Neural progenitor cell (in vitro differentiated cells): ENCODE measurements at regions not wholly inside any gene's neighbourhood (a gene's known extent, or its start where the extent isn't known, plus 50 kb on each side); places are given as distances from the start of the nearest gene placed in this dataset.

ENCODE experiments used
- DNase-seq: peaks from one replicate; pipeline ENCODE4 v3.0.0-alpha.2; 2016; ENCODE audit warnings: low spot score
- H2AFZ ChIP-seq: fragments of 200-600 bp; sonication (generic); replicated peaks from 2 replicates; pipeline ENCODE4 v1.6.1; 2016; ENCODE audit warnings: antibody characterized with exemption
- H3F3A ChIP-seq: fragments of 200-600 bp; sonication (generic); 2 replicates; pipeline ENCODE4 v1.6.1; 2016; ENCODE audit warnings: antibody characterized with exemption, low read depth
- H3K27ac ChIP-seq: fragments of 200-600 bp; sonication (generic); 2 replicates; pipeline ENCODE4 v1.5.1; 2016; ENCODE audit warnings: mild to moderate bottlenecking
- H3K27me3 ChIP-seq: fragments of 200-600 bp; sonication (generic); 2 replicates; pipeline ENCODE4 v1.6.1; 2016; ENCODE audit warnings: mild to moderate bottlenecking, moderate library complexity
- H3K36me3 ChIP-seq: fragments of 200-600 bp; sonication (generic); 2 replicates; pipeline ENCODE4 v1.5.1; 2016
- H3K4me1 ChIP-seq: fragments of 200-600 bp; sonication (generic); 2 replicates; pipeline ENCODE4 v1.6.1; 2016; ENCODE audit warnings: mixed run types
- H3K4me2 ChIP-seq: fragments of 200-600 bp; sonication (generic); 2 replicates; pipeline ENCODE4 v1.6.1; 2016
- H3K4me3 ChIP-seq: fragments of 200-600 bp; sonication (generic); 2 replicates; pipeline ENCODE4 v1.5.1; 2016
- H3K79me2 ChIP-seq: fragments of 200-600 bp; sonication (generic); 2 replicates; pipeline ENCODE4 v1.6.1; 2016; ENCODE audit warnings: low read depth
- H3K9ac ChIP-seq: fragments of 200-600 bp; sonication (generic); 2 replicates; pipeline ENCODE4 v1.6.1; 2016
- H3K9me3 ChIP-seq: fragments of 200-600 bp; sonication (generic); 2 replicates; pipeline ENCODE4 v1.5.1; 2016; ENCODE audit warnings: low read depth
- H4K20me1 ChIP-seq: fragments of 200-600 bp; sonication (generic); 2 replicates; pipeline ENCODE4 v1.6.1; 2016; ENCODE audit warnings: low read depth
- H3K27ac Mint-ChIP-seq: 3 replicates; pipeline ENCODE4 v1.8.0; 2021; ENCODE audit warnings: mixed read lengths
- H3K27me3 Mint-ChIP-seq: 2 replicates; pipeline ENCODE4 v1.8.0; 2022; ENCODE audit warnings: low read depth, mild to moderate bottlenecking, inconsistent platforms, moderate library complexity, mixed read lengths; ENCODE audit not compliant: insufficient read depth
- H3K36me3 Mint-ChIP-seq: 3 replicates; pipeline ENCODE4 v1.8.0; 2021; ENCODE audit warnings: mixed read lengths
- H3K4me1 Mint-ChIP-seq: 3 replicates; pipeline ENCODE4 v1.8.0; 2021; ENCODE audit warnings: mixed read lengths
- H3K4me3 Mint-ChIP-seq: 3 replicates; pipeline ENCODE4 v1.8.0; 2021; ENCODE audit warnings: mild to moderate bottlenecking, moderate library complexity, mixed read lengths
- H3K9me3 Mint-ChIP-seq: 3 replicates; pipeline ENCODE4 v1.8.0; 2020; ENCODE audit warnings: mixed read lengths
- EZH2 ChIP-seq: fragments of 200-600 bp; sonication (generic); IDR thresholded peaks from 2 replicates; pipeline ENCODE4 v1.6.1; 2017; ENCODE audit warnings: antibody characterized with exemption, mild to moderate bottlenecking, moderate library complexity
- EZH2phosphoT487 ChIP-seq: fragments of 200-600 bp; sonication (generic); IDR thresholded peaks from 2 replicates; pipeline ENCODE4 v1.6.1; 2017; ENCODE audit warnings: antibody characterized with exemption
- TF ChIP-seq, protein P1 (sequence below): fragments of 200-600 bp; sonication (generic); IDR thresholded peaks from 2 replicates; pipeline ENCODE4 v1.5.1; 2017; ENCODE audit warnings: antibody characterized with exemption, mild to moderate bottlenecking

DNA sequence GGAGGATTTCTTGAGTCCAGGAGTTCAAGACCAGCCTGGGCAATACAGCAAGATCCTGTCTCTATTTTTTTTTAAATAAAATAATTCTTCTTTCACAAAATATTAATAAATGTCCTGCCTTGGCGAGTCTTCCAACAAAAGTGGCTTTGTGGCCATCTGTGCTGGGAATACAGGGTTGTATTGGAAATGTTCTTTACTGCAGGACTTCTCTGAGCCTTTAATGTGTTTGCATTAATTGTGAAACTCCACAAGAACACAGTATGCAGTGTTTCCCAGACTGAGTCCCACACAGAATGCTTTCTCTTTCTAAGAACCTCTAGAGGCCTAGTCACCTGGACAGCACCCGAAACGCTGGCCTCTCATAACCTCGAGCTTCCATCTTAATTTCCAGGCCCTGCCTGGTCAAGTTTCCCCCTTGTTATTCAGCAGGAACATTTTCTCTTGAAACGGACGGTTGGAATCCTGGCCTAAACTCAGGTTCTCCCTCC is 85.4 kb upstream of the ARRDC4 start:
- no peaks in the 10 kb centered on the region for H3K79me2 ChIP-seq
- H3K9ac ChIP-seq: no peak overlapping the region
- H3K4me2 ChIP-seq: no peak overlapping the region
- Mint-ChIP-seq H3K4me1 (no peaks in the 10 kb centered on the region), H3K27ac (no peak overlapping the region), H3K27me3 (no peaks in the 10 kb centered on the region), H3K9me3 (peaks cover 7% of the 10 kb centered on the region), H3K4me3 (no peak overlapping the region), H3K36me3 (peaks cover 2% of the 10 kb centered on the region)
- H2AFZ ChIP-seq: no peak overlapping the region
- no peaks in the 10 kb centered on the region for H3K9me3 ChIP-seq
- no peaks in the 10 kb centered on the region for H3F3A ChIP-seq
- no peak overlapping the region for H3K27ac ChIP-seq
- H3K4me3 ChIP-seq: no peak overlapping the region
- H3K27me3 ChIP-seq: no peaks in the 10 kb centered on the region
- no peaks in the 10 kb centered on the region for H4K20me1 ChIP-seq
- no peak for DNase-seq
- TF ChIP-seq EZH2: no peak
- TF ChIP-seq EZH2phosphoT487: no peak
- TF ChIP-seq, protein P1, sequence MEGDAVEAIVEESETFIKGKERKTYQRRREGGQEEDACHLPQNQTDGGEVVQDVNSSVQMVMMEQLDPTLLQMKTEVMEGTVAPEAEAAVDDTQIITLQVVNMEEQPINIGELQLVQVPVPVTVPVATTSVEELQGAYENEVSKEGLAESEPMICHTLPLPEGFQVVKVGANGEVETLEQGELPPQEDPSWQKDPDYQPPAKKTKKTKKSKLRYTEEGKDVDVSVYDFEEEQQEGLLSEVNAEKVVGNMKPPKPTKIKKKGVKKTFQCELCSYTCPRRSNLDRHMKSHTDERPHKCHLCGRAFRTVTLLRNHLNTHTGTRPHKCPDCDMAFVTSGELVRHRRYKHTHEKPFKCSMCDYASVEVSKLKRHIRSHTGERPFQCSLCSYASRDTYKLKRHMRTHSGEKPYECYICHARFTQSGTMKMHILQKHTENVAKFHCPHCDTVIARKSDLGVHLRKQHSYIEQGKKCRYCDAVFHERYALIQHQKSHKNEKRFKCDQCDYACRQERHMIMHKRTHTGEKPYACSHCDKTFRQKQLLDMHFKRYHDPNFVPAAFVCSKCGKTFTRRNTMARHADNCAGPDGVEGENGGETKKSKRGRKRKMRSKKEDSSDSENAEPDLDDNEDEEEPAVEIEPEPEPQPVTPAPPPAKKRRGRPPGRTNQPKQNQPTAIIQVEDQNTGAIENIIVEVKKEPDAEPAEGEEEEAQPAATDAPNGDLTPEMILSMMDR: no peak
- H3K36me3 ChIP-seq: no peaks in the 10 kb centered on the region
- H3K4me1 ChIP-seq: no peaks in the 10 kb centered on the region

DNA sequence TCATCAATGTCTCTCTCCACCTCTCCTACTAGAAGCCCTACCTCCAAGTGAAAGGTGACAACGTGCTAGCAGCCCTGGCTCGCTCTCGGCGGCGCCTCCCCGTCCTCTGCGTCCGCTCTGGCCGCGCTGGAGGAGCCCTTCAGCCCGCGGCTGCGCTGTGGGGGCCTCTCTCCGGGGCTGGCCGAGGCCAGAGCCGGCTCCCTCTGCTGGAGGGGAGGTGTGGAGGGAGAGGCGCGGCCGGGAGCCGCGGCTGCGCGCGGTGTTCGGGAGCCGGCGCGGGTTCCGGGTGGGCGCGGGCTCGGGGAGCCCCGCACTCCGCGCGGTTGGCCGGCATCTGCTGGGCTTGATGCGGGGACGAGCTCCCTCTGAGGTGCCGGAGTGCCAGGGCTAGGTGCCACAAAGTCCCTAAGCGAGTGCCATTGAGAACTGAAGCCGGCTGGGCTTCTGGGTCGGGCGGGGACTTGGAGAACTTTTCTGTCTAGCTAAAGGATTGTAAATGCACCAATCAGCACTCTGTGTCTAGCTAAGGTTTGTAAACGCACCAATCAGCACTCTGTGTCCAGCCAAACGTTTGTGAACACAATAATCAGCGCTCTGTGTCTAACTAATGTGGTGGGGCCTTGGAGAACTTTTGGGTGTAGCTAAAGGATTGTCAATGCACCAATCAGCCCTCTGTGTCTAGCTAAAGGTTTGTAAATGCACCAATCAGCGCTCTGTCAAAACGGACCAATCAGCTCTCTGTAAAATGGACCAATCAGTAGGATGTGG is 84.8 kb upstream of the ARRDC4 start:
- no peak overlapping the region for H3K4me2 ChIP-seq
- no peak overlapping the region for H3K9ac ChIP-seq
- H3K27ac ChIP-seq: no peak overlapping the region
- no peak overlapping the region for H3K4me3 ChIP-seq
- H4K20me1 ChIP-seq: no peaks in the 10 kb centered on the region
- Mint-ChIP-seq H3K4me3 (no peak overlapping the region), H3K27ac (no peak overlapping the region), H3K4me1 (no peaks in the 10 kb centered on the region), H3K36me3 (peaks cover 2% of the 10 kb centered on the region), H3K9me3 (peaks cover 7% of the 10 kb centered on the region), H3K27me3 (no peaks in the 10 kb centered on the region)
- no peaks in the 10 kb centered on the region for H3K4me1 ChIP-seq
- no peaks in the 10 kb centered on the region for H3K79me2 ChIP-seq
- DNase-seq: no peak
- no peaks in the 10 kb centered on the region for H3K27me3 ChIP-seq
- TF ChIP-seq EZH2: no peak
- TF ChIP-seq EZH2phosphoT487: no peak
- TF ChIP-seq, protein P1: no peak
- H3K9me3 ChIP-seq: no peaks in the 10 kb centered on the region
- no peak overlapping the region for H2AFZ ChIP-seq
- H3F3A ChIP-seq: no peaks in the 10 kb centered on the region
- no peaks in the 10 kb centered on the region for H3K36me3 ChIP-seq

GRCh38 chr15:97876281-97876675 is 84.2 kb upstream of the ARRDC4 start:
- Histone ChIP-seq H3K4me3 (no peak overlapping the region), H3K27me3 (no peaks in the 10 kb centered on the region), H3K9me3 (no peaks in the 10 kb centered on the region), H3K36me3 (no peaks in the 10 kb centered on the region), H3K9ac (no peak overlapping the region), H3K4me2 (no peak overlapping the region), H3K27ac (no peak overlapping the region), H3K79me2 (no peaks in the 10 kb centered on the region), H3K4me1 (no peaks in the 10 kb centered on the region), H4K20me1 (no peaks in the 10 kb centered on the region), H3F3A (no peaks in the 10 kb centered on the region), H2AFZ (no peak overlapping the region)
- Mint-ChIP-seq H3K4me1 (no peaks in the 10 kb centered on the region), H3K9me3 (peaks cover 5% of the 10 kb centered on the region), H3K27me3 (no peaks in the 10 kb centered on the region), H3K27ac (no peak overlapping the region), H3K4me3 (no peak overlapping the region), H3K36me3 (peaks cover 2% of the 10 kb centered on the region)
- no peak for DNase-seq
- TF ChIP-seq, protein P1: no peak
- TF ChIP-seq EZH2 (no peak), EZH2phosphoT487 (no peak)
